ENCODE measurements at regions not wholly inside any gene's neighbourhood (a gene's known extent, or its start where the extent isn't known, plus 50 kb on each side); places are given as distances from the start of the nearest gene placed in this dataset.

DNA sequence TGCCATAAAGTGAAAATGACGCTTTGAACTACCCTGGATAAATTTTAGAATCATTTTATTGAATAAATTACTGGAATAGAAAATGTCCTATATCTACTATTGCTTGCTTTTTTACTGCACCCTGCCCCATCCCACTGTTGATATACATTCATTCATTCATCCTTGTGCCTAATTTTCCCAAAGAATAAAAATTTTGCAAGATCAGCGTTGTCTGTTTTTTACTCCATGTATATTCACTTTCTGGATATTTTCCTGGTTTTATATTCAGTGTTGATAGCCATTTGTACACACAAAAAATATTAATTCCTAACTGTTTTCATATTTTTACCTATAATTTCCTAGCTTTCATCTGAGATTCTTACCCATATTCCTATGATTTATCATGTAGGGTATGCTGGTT, 262.9 kb upstream of the MAGI2 start:
- no peak overlapping the region for H3K27ac ChIP-seq
- no peaks in the 10 kb centered on the region for H3K27me3 ChIP-seq (replicated peaks; ENCODE audit: insufficient read depth)
- no peak overlapping the region for H3K4me3 ChIP-seq
- no peaks in the 10 kb centered on the region for H3K36me3 ChIP-seq
- no peak for DNase-seq (ENCODE audit: low spot score)
- ATAC-seq (ENCODE audit: insufficient number of reproducible peaks, low FRiP score, low read depth) = no peak
- H3K4me1 ChIP-seq (ENCODE audit: control insufficient read depth in 1 of 2, low read depth in 2 of 2) = no peaks in the 10 kb centered on the region
- no peak for TF ChIP-seq CTCF (IDR thresholded peaks at IDR 0.05)
- H3K9me3 ChIP-seq = no peaks in the 10 kb centered on the region

- H3K27ac ChIP-seq = no peak overlapping the region
- no peak for ATAC-seq (ENCODE audit: insufficient number of reproducible peaks, low FRiP score, low read depth)
- H3K4me3 ChIP-seq = no peak overlapping the region
- no peaks in the 10 kb centered on the region for H3K27me3 ChIP-seq (replicated peaks; ENCODE audit: insufficient read depth)
- TF ChIP-seq CTCF (IDR thresholded peaks at IDR 0.05) = no peak
- no peaks in the 10 kb centered on the region for H3K36me3 ChIP-seq
- DNase-seq (ENCODE audit: low spot score) = no peak
- no peaks in the 10 kb centered on the region for H3K4me1 ChIP-seq (ENCODE audit: control insufficient read depth in 1 of 2, low read depth in 2 of 2)
- H3K9me3 ChIP-seq = no peaks in the 10 kb centered on the region
These were observed 260.6 kb upstream of the MAGI2 start for GRCh38 chr7:79714081-79714480.

DNA sequence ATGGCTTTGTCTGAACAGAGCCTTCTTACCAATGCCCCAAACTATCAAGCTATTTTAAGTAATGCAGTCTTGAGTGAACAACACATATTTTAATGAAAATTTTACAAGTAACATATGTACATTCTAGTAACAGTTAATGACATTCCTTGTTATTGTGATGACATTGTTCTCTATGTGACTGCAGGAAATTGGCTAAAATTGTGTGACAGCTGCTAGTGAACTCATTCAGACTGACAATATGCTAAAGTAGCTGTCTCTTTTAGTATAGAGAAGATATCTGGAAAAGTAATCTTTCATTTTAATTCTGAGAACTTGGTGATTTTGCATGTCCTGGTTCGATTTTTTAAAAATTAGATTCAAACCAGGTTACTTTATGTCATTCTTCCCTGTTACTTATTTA, 259.8 kb upstream of the MAGI2 start:
- Histone ChIP-seq H3K9me3 (no peaks in the 10 kb centered on the region), H3K4me1 (ENCODE audit: control insufficient read depth in 1 of 2, low read depth in 2 of 2) (no peaks in the 10 kb centered on the region), H3K27ac (no peak overlapping the region), H3K36me3 (no peaks in the 10 kb centered on the region), H3K4me3 (no peak overlapping the region), H3K27me3 (replicated peaks; ENCODE audit: insufficient read depth) (no peaks in the 10 kb centered on the region)
- ATAC-seq (ENCODE audit: insufficient number of reproducible peaks, low FRiP score, low read depth) (no peak), DNase-seq (ENCODE audit: low spot score) (no peak)
- no peak for TF ChIP-seq CTCF (IDR thresholded peaks at IDR 0.05)

DNA sequence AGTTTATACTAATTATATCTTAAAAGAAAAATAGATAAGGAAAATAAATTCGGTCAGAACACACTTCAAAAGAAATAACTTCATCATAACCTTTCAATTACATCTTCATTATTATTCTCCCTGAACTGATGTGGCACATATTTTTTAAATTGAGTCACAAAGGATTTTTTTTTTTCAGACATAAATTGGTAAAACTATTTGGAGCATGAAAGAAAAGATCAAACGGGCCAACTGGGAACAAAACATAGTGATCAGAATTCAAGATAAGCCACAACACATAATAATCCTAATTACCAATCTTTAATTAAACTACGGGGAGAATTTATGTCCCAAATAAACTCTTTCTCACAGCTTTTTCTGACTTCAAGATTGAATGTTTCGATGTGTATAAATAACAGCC, 258.2 kb upstream of the MAGI2 start:
- no peak overlapping the region for H3K4me3 ChIP-seq
- H3K27me3 ChIP-seq (replicated peaks; ENCODE audit: insufficient read depth) = no peaks in the 10 kb centered on the region
- TF ChIP-seq CTCF (IDR thresholded peaks at IDR 0.05) = no peak
- no peaks in the 10 kb centered on the region for H3K4me1 ChIP-seq (ENCODE audit: control insufficient read depth in 1 of 2, low read depth in 2 of 2)
- H3K36me3 ChIP-seq = no peaks in the 10 kb centered on the region
- no peak overlapping the region for H3K27ac ChIP-seq
- ATAC-seq (ENCODE audit: insufficient number of reproducible peaks, low FRiP score, low read depth) = no peak
- no peaks in the 10 kb centered on the region for H3K9me3 ChIP-seq
- DNase-seq (ENCODE audit: low spot score) = no peak

- H3K27me3 ChIP-seq (replicated peaks; ENCODE audit: insufficient read depth) = no peaks in the 10 kb centered on the region
- no peak overlapping the region for H3K4me3 ChIP-seq
- H3K36me3 ChIP-seq = no peaks in the 10 kb centered on the region
- no peak for TF ChIP-seq CTCF (IDR thresholded peaks at IDR 0.05)
- no peaks in the 10 kb centered on the region for H3K4me1 ChIP-seq (ENCODE audit: control insufficient read depth in 1 of 2, low read depth in 2 of 2)
- ATAC-seq (ENCODE audit: insufficient number of reproducible peaks, low FRiP score, low read depth) = no peak
- DNase-seq (ENCODE audit: low spot score) = no peak
- no peak overlapping the region for H3K27ac ChIP-seq
- H3K9me3 ChIP-seq = no peaks in the 10 kb centered on the region
These were observed 256.3 kb upstream of the MAGI2 start for GRCh38 chr7:79709574-79710409.

Measured in thoracic aorta (tissue), 2 donors.